ENCODE measurements at regions not wholly inside any gene's neighbourhood (a gene's known extent, or its start where the extent isn't known, plus 50 kb on each side); places are given as distances from the start of the nearest gene placed in this dataset.

DNA sequence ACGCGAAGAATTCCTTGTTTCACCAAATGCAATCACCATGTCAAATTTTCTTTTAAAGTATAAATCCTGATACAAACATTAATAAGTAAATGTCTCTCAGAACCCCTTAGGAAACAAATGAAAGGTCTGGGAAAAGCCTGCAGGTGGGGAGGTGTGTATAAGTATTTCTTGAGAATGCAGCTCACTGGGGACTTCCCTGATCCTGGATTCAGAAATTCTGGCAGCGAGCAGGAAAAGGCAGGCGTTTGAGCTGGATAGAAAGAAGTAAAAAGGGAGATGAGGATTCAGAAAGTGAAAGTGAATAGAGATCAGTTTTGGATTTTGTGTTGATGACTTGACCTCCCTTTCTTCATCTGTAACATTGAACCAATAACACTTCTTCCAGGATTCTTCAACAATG lies 68.3 kb upstream of the CTSC start:
- DNase-seq (ENCODE audit: low read depth in 3 of 3, low spot score in 2 of 3), result no peak

DNA sequence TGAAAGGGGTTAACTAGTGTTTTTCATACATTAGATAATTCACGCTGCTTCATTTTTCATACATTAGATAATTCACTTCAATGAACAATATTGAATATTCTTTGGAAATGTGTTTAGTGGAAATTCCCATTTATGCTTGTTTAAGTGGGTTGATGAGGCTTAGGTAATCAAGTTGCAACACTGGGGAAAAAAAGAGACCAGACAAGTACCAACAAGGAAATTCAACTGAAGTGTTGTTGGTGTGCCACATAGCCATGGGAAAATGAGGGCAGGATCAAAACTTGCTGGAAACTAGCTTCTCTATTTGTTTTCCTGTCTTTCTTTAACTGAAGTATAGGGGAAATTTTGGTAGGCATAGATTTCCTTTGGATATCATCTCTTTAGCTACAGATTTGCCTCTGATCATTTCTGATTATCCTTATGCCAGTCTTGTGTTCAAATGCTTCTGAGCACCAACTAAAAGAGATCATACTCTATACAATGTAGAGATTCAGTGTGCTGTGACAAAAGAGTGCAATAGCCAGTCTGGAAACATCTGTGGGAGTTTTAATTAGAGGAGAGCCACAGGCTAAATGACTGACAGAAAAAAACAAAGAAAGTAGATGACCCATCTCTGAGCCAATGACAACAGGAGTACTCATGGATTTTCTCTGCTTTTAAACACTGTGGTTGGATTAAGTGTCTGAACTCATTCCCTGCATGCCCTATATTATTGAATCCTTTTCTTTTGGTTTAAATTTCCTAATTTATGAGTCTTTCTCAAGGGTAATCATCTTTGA lies 67.6 kb upstream of the CTSC start:
- no peak for DNase-seq (ENCODE audit: low read depth in 3 of 3, low spot score in 2 of 3)

DNA sequence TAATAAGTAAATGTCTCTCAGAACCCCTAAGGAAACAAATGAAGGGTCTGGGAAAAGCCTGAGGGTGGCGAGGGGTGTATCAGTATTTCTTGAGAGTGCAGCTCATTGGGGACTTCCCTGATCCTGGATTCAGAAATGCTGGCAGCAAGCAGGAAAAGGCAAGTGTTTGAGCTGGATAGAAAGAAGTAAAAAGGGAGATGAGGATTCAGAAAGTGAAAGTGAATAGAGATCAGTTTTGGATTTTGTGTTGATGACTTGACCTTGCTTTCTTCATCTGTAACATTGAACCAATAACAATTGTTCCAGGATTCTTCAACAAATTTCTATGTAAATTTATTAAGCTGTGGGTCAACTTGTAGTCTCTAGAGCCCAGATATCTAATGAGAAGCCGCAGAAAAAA lies 66.9 kb upstream of the CTSC start:
- no peak for DNase-seq (ENCODE audit: low read depth in 3 of 3, low spot score in 2 of 3)

DNA sequence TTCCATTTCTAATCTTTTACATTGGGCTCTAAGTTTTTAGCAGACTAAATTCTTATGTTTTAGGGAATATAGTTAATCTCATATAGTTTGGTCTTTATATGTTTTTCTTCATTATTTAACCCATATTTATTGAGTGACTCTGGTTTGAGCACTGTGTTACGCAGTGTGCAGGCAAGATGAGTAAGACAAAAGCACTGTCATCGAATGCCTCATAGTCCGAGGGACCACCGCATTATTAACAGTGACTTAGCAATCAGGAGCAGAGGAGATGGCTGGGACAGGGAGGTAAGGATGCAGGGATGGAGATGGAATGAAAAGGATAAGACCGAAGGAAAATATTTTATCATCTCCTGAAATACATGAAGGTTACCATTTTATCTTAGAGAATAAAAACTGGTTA lies 65.2 kb upstream of the CTSC start:
- DNase-seq (ENCODE audit: low read depth in 3 of 3, low spot score in 2 of 3), result no peak

DNA sequence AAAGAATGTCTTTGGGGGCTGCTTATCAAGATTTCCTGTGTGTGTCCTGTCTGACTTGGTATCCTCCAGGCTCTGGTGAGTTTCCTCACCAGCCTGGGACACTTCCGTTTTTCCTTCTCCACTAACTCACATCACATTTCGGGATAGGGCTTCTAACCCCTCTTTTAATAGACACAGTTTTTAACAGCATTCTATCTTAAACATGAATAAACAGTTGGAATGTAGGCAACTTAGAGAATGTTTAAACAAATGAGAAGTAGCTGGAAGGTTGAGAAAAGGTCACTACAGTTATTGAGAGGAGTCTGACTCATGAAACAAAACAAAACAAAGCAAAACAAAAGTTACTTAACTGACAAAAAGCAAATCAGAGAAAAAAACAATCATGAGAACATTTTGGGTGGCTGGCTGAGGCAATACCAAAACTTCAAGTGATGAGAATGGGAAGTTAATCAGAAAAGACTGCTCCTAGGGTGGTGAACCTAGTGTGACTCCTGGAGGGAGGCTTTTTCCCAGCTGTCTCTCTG lies 64.7 kb upstream of the CTSC start:
- DNase-seq (ENCODE audit: low read depth in 3 of 3, low spot score in 2 of 3), result no peak

DNA sequence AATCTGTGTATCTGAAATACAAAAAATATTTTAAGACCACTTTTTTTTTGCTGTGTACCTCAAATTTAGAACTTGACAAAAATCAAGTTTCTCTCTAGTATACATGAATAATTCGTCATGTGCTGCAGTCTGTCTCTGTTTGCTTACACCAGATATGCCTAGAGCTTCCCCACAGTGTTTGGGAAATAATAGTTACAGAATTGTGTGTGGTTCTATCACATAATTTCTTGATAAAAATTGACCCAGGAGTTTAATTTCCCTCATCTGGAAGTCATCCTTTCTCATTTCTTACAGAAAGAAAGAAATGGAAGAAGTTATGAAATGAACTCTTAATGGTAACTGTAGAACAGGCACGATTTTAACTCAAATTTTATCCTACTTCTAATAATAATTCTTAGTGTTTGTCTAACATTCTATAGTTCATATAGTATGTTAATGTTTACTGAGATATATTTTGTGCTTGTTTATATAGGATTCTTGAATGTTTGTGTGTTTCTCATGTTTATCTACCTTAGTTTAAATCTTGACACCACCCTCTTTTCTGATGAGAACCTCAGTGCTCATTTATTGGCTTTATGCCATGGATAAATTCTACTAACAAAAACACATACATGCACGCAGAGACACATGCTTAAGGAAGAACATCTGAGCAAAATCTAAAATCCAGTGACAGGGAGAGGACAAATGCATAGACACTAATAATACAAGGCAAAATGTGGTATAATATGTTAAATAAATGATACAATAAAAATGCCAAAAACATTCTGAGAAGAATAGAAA lies 61.4 kb upstream of the CTSC start:
- no peak for DNase-seq (ENCODE audit: low read depth in 3 of 3, low spot score in 2 of 3)

DNA sequence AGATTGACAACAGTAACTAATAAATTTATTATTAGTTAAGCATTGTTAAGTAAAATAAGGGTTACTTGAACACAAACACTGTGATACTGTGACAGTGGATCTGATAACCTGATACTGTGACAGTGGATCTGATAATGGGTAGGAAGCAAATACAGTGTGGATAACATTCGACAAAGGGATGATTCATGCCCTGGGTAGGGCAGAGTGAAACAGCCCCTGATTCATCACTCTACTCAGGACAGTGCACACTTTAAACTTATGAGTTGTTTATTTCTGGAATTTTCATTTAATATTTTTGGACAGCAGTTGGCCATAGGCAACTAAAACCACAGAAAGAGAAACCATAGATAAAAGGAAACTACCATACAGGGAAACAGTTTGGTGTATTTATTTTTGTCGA lies 60.8 kb upstream of the CTSC start:
- no peak for DNase-seq (ENCODE audit: low read depth in 3 of 3, low spot score in 2 of 3)

DNA sequence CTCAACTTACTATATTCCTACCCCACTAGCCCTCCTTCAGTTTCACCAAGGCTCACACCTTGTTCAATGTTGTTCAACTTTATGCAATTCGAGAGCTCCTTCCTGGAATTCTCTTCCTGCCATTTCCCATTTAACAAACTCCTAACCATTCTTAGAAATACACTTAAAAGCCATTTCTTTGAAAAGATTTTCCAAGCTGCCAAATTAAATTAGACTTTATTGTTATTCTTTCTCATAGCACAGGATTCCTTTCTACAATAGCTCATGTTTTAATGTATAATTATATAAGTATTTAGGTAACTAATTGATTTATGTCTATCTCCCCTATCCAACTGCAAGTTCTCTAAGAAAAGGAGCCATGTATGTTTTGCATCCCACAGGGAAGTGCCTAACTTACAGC lies 52.7 kb upstream of the CTSC start:
- no peak for DNase-seq (ENCODE audit: low read depth in 3 of 3, low spot score in 2 of 3)

DNA sequence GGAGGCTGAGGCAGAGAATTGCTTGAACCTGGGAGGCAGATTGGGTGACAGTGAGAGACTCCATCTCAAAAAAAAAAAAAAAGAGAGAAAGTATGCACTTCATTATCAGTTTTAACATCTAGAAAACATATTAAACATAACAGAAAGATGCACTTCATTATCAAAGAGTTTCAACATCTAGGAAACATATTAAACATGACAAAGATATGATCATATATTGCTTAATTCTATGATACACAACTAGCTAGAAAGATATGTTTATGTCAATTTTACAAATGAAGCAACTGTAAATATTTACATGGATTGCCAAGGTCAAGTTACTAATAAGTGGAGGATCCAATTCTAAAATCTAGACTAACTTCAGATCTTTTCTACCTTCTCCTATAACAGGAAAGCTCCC lies 50.4 kb upstream of the CTSC start:
- DNase-seq (ENCODE audit: low read depth in 3 of 3, low spot score in 2 of 3), result no peak
